ENCODE measurements at regions not wholly inside any gene's neighbourhood (a gene's known extent, or its start where the extent isn't known, plus 50 kb on each side); places are given as distances from the start of the nearest gene placed in this dataset.

- no peak for DNase-seq
These were observed 574.7 kb upstream of the CLINT1 start for GRCh38 chr5:158433634-158434033.

- no peak for DNase-seq
These were observed 572.6 kb upstream of the CLINT1 start for GRCh38 chr5:158431369-158432029.

- no peak for DNase-seq
These were observed 571.8 kb upstream of the CLINT1 start for GRCh38 chr5:158430798-158431167.

GRCh38 chr5:158430166-158430797, 571.3 kb upstream of the CLINT1 start:
- no peak for DNase-seq

- DNase-seq: no peak
These were observed 570.6 kb upstream of the CLINT1 start for GRCh38 chr5:158429564-158429963.

GRCh38 chr5:158423623-158424200, 564.8 kb upstream of the CLINT1 start:
- no peak for DNase-seq

- DNase-seq: no peak
These were observed 563.9 kb upstream of the CLINT1 start for GRCh38 chr5:158422653-158423515.

- no peak for DNase-seq
These were observed 562.4 kb upstream of the CLINT1 start for GRCh38 chr5:158421319-158421718.

- DNase-seq: no peak
These were observed 560.2 kb upstream of the CLINT1 start for GRCh38 chr5:158419186-158419585.

- DNase-seq: no peak
These were observed 555.8 kb upstream of the CLINT1 start for GRCh38 chr5:158414780-158415179.

GRCh38 chr5:158414333-158414762, 555.4 kb upstream of the CLINT1 start:
- no peak for DNase-seq

- no peak for DNase-seq
These were observed 554.3 kb upstream of the CLINT1 start for GRCh38 chr5:158413122-158413680.

- DNase-seq: no peak
These were observed 552.0 kb upstream of the CLINT1 start for GRCh38 chr5:158410976-158411375.

- DNase-seq: no peak
These were observed 550.6 kb upstream of the CLINT1 start for GRCh38 chr5:158409507-158409906.

- no peak for DNase-seq
These were observed 548.9 kb upstream of the CLINT1 start for GRCh38 chr5:158407824-158408195.

- DNase-seq: no peak
These were observed 548.2 kb upstream of the CLINT1 start for GRCh38 chr5:158406884-158407823.

GRCh38 chr5:158398360-158399201, 539.6 kb upstream of the CLINT1 start:
- DNase-seq: no peak

- DNase-seq: no peak
These were observed 538.3 kb upstream of the CLINT1 start for GRCh38 chr5:158397278-158397677.

- no peak for DNase-seq
These were observed 535.2 kb upstream of the CLINT1 start for GRCh38 chr5:158394102-158394501.

- no peak for DNase-seq
These were observed 534.5 kb upstream of the CLINT1 start for GRCh38 chr5:158393457-158393856.

GRCh38 chr5:158392753-158393152, 533.8 kb upstream of the CLINT1 start:
- DNase-seq: no peak

Measured in activated T-cell treated with anti-CD3 and anti-CD28 coated beads for 4 hours (primary cell).